GM10248 (cell line): ENCODE measurements at regions not wholly inside any gene's neighbourhood (a gene's known extent, or its start where the extent isn't known, plus 50 kb on each side); places are given as distances from the start of the nearest gene placed in this dataset.

ENCODE experiments used
- CTCF ChIA-PET: fragments of 300-600 bp; sonication (Branson Sonifier 250); formaldehyde crosslinking; extraction: SDS; loops from one replicate; lab custom pipeline; 2021; ENCODE audit warnings: antibody characterized with exemption; lab: Yijun Ruan, JAX
- POLR2A ChIA-PET: fragments of 350-650 bp; sonication (Branson Sonifier 250); formaldehyde crosslinking; extraction: SDS; loops from one replicate; lab custom pipeline; 2020; ENCODE audit warnings: antibody characterized with exemption; lab: Yijun Ruan, JAX
- DNase-seq: peaks from one replicate; pipeline ENCODE4 v3.0.0; 2012; ENCODE audit errors: extremely low spot score
- TF ChIP-seq, protein P1 (sequence below): IDR thresholded peaks from 2 replicates; pipeline ENCODE4 v1.5.1; 2012; ENCODE audit warnings: mild to moderate bottlenecking, low read depth; ENCODE audit errors: extremely low read depth, missing control alignments, control extremely low read depth

DNA sequence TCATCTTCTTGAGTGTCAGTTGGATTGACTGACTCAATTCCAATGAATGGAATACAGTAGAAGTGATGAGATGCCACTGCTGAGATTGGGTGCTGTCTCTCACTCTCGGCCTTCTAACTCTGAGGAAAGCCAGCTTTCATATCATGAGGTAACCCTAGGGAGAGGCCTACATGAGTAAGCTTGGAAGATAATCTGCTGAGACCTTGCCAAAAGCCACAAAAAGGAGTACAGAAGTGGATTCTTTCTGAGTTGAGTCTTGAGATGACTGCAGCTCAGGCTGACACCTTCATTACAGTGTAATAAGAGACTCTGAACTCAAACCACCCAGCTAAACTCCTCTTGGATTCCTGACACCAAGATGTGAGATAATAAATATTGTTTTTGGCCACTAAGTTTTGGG lies 537.4 kb upstream of the MAGEB18 start:
- TF ChIP-seq, protein P1, sequence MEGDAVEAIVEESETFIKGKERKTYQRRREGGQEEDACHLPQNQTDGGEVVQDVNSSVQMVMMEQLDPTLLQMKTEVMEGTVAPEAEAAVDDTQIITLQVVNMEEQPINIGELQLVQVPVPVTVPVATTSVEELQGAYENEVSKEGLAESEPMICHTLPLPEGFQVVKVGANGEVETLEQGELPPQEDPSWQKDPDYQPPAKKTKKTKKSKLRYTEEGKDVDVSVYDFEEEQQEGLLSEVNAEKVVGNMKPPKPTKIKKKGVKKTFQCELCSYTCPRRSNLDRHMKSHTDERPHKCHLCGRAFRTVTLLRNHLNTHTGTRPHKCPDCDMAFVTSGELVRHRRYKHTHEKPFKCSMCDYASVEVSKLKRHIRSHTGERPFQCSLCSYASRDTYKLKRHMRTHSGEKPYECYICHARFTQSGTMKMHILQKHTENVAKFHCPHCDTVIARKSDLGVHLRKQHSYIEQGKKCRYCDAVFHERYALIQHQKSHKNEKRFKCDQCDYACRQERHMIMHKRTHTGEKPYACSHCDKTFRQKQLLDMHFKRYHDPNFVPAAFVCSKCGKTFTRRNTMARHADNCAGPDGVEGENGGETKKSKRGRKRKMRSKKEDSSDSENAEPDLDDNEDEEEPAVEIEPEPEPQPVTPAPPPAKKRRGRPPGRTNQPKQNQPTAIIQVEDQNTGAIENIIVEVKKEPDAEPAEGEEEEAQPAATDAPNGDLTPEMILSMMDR, result no peak
- DNase-seq, result no peak
- POLR2A ChIA-PET, result no interaction called here
- CTCF ChIA-PET, result no interaction called here

DNA sequence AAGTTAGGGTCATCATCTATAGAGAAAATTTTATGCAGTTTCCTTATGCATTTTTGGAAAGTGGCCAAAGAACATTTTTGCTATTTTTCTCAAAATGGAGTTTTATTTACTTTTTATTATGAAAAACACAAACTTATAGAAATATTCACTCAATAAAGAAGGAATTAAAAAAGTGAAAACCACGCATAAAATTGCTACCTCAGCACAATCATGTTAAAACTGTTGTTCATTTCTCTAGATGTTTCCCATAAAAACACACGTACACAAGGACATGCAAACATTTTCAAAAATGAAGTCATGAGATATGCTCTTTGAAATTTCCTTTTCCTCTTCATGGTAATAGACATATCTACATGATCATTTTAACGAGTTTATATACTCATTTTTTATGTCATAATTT lies 536.8 kb upstream of the MAGEB18 start:
- DNase-seq, result no peak
- TF ChIP-seq, protein P1, result no peak
- CTCF ChIA-PET, result interaction anchor here (1.0 kb wide), 1 partner anchor 15 kb away, joined by 3 read pairs; no protein-coding TSS in a partner anchor
- POLR2A ChIA-PET, result no interaction called here

DNA sequence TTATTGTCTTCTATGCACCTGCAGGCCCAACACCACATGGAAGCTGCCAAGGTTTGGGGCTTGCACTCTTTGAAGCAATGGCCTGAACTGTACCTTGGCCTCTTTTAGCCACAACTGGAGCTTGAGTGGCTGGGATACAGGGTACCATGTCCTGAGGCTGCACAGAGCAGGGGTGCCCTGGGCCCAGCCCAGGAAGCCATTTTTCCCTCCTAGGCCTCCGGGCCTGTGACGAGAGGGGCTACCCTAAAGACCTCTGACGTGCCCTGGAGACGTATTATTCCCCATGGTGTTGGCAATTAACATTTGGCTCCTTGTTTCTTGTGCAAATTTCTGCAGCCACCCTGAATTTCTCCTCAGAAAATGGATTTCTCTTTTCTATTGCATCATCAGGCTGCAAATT lies 519.9 kb upstream of the MAGEB18 start:
- POLR2A ChIA-PET, result no interaction called here
- TF ChIP-seq, protein P1, result no peak
- DNase-seq, result no peak
- CTCF ChIA-PET, result no interaction called here

DNA sequence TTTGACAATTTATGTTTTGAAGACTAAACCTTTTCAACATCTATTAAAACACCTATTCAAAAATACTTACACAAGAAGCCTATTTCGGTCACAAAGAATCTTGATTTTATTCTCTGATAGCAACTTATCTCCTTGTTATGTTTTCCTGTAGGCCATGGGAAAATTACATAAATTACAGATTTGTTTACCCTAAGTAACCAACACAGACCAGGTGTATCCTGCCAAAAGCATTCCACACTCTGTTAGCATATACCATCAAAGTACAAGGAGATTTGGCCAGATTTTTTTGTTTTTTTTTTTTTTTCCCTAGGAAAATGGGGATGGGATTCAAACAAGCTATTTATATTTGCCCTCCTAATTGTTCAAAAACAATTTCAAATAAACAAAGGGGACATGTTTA lies 497.9 kb upstream of the MAGEB18 start:
- TF ChIP-seq, protein P1, result no peak
- DNase-seq, result no peak
- POLR2A ChIA-PET, result no interaction called here
- CTCF ChIA-PET, result no interaction called here

DNA sequence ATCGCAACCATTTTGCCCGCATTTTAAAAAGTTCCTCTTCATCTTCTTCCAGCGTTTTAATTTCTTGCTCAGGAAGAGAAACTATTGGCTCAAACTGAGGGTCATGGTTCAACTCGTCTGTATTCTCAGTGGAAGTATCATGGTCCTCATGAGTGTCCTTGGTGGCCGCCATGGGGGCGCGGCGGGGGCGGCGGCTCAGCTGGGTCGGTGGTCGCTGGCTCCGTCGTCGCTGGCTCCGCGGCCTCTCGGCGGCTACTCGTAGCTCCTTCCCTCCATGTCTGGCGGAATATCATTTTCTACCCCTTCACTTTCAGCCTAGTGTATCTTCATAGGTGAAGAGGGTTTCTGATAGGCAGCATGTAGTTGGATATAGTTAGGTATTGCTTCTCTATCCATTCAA lies 492.0 kb upstream of the MAGEB18 start:
- TF ChIP-seq, protein P1, result no peak
- CTCF ChIA-PET, result no interaction called here
- no peak for DNase-seq
- POLR2A ChIA-PET, result no interaction called here

DNA sequence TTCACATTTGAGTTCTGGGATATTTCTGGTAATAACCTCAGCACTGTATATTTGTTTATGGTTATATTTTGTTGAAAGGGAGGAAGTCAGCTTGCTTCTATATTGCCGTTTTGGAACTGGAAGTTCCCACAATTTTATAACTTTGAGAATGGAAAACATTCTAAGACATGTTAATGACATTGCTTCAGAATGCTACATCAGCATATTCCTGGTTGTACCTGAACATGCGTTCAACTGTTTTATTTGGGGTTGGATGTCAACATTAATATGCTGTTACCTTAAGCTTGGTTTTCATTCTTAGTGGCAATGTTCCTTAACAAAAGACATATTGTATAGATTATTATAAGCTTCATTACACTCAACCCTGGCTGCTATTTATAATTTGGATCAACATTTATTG lies 489.4 kb upstream of the MAGEB18 start:
- no peak for DNase-seq
- ChIA-PET POLR2A (no interaction called here), CTCF (interaction anchor here (1.0 kb wide), 1 partner anchor 9 kb away, joined by 3 read pairs; no protein-coding TSS in a partner anchor)
- TF ChIP-seq, protein P1, result no peak

DNA sequence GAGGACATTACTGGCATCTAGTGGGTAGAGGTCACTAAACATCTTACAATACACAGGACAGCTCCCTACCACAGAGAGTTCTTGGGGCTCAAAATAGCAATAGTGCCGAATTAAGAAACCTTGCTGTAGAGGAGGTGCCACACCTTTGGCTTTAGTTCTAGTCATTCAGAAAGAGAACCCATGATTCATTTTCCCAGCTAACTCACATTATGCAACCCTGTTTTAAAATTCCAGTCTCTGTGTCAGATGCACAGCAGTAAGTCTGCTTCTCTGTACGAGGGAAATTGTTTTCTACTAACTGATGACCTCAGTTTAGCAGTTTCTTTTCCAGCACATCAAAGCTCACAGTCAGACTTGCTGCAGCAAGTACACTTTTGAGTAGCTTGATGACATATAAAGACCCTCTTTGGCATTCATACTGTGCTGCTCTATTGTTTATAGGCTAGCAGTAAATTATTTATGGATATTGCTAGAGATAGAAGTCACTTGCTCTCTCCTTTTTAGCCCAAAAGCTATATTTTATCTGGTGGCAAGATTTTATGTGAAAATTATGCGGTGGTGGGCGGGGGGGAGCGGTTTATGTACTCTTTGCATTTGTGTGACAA lies 487.8 kb upstream of the MAGEB18 start:
- POLR2A ChIA-PET, result no interaction called here
- CTCF ChIA-PET, result interaction anchor here (1.2 kb wide), 1 partner anchor 17 kb away, joined by 3 read pairs; no protein-coding TSS in a partner anchor
- TF ChIP-seq, protein P1, result no peak
- DNase-seq, result no peak
